GM23248 (cell line): ENCODE measurements at regions not wholly inside any gene's neighbourhood (a gene's known extent, or its start where the extent isn't known, plus 50 kb on each side); places are given as distances from the start of the nearest gene placed in this dataset.

Experiments used
- EZH2 ChIP-seq: fragments of 200-600 bp; sonication (generic); IDR thresholded peaks from 2 replicates; pipeline ENCODE4 v1.6.1; 2018; ENCODE audit warnings: antibody characterized with exemption, mild to moderate bottlenecking; ENCODE audit not compliant: insufficient read depth, poor library complexity, severe bottlenecking
- EZH2phosphoT487 ChIP-seq: fragments of 200-600 bp; sonication (generic); IDR thresholded peaks from 2 replicates; pipeline ENCODE4 v1.6.1; 2018; ENCODE audit warnings: antibody characterized with exemption, moderate library complexity, mild to moderate bottlenecking, low read depth; ENCODE audit not compliant: insufficient read depth

DNA sequence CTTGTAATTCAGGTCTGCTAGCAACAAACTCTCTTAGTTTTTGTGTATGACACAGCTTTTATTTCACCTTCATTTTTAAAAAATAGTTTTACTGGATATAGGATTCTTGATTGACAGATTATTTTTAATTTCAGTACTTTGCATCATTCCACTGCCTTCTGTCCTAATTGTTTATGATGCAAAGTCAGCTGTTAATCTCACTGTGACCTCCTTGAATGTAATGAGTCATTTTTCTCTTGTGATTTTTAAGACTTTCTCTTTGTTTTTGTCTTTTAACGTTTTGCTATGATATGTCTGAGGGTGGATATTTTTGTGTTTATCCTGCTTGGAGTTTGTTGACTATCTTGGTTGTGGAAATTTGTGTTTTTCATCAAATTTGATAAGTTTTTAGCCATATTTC lies 126.3 kb upstream of the FBXO33 start:
- TF ChIP-seq EZH2phosphoT487: no peak
- no peak for TF ChIP-seq EZH2
